Activated T-cell treated with anti-CD3 and anti-CD28 coated beads, Interleukin-2, amount 50 U/mL, for 24 hours (primary cell): ENCODE measurements at regions not wholly inside any gene's neighbourhood (a gene's known extent, or its start where the extent isn't known, plus 50 kb on each side); places are given as distances from the start of the nearest gene placed in this dataset.

Experiments used
- DNase-seq: peaks from one replicate; pipeline ENCODE4 v3.0.0-alpha.2; 2020
- H3K27ac Mint-ChIP-seq: 2 replicates; pipeline ENCODE4 v1.8.0; 2020; ENCODE audit warnings: mild to moderate bottlenecking, mixed read lengths
- H3K27me3 Mint-ChIP-seq: 2 replicates; pipeline ENCODE4 v1.8.0; 2020; ENCODE audit warnings: mixed read lengths
- H3K36me3 Mint-ChIP-seq: 2 replicates; pipeline ENCODE4 v1.8.0; 2020; ENCODE audit warnings: low read depth, mixed read lengths
- H3K4me1 Mint-ChIP-seq: 2 replicates; pipeline ENCODE4 v1.8.0; 2020; ENCODE audit warnings: low read depth, mixed read lengths
- H3K4me3 Mint-ChIP-seq: 2 replicates; pipeline ENCODE4 v1.8.0; 2020; ENCODE audit warnings: mild to moderate bottlenecking, moderate library complexity, mixed read lengths
- H3K9me3 Mint-ChIP-seq: 2 replicates; pipeline ENCODE4 v1.8.0; 2020; ENCODE audit warnings: mixed read lengths

DNA sequence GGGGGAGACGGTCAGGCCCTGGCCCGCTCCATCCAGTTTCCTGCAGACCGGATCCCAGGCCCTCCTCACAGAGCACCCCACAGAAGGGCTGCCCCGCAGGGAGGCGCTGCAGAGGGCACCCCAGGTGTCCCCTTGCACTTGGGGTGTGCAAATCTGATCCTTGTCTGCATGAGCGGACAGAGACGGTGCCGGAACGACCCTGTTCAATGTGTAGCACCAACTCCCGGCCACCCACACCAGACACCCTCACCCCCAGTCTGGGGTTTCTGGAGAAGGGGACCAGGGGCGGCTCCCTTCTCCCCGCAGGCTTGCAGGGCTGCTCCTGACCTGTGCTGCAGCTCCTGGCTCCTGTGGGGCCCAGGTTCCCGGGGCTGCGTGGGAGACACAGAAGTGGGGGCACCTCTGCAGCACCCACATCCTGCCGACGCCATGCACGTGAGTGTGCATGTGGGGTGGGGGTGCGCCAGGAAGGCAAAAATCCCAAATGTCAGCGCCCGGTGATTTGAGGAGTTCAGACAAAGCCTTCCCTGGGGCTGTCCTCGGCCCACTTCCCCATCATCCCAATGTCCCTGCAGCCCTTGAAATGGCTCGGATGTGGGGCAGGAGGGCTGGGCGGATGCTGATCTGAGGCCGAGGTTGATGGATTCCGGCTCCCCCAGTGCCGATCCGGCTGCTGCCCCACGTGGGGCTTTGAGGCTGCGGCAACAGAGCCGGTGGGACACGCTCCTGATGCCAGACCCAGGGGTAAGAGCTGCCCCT, 85.3 kb upstream of the BHLHE23 start:
- Mint-ChIP-seq H3K36me3 (no peaks in the 10 kb centered on the region), H3K4me1 (peaks cover 2% of the 10 kb centered on the region), H3K9me3 (no peaks in the 10 kb centered on the region), H3K4me3 (no peak overlapping the region), H3K27me3 (peaks cover 28% of the 10 kb centered on the region), H3K27ac (no peak overlapping the region)
- peak; percentile 27 for DNase-seq

DNA sequence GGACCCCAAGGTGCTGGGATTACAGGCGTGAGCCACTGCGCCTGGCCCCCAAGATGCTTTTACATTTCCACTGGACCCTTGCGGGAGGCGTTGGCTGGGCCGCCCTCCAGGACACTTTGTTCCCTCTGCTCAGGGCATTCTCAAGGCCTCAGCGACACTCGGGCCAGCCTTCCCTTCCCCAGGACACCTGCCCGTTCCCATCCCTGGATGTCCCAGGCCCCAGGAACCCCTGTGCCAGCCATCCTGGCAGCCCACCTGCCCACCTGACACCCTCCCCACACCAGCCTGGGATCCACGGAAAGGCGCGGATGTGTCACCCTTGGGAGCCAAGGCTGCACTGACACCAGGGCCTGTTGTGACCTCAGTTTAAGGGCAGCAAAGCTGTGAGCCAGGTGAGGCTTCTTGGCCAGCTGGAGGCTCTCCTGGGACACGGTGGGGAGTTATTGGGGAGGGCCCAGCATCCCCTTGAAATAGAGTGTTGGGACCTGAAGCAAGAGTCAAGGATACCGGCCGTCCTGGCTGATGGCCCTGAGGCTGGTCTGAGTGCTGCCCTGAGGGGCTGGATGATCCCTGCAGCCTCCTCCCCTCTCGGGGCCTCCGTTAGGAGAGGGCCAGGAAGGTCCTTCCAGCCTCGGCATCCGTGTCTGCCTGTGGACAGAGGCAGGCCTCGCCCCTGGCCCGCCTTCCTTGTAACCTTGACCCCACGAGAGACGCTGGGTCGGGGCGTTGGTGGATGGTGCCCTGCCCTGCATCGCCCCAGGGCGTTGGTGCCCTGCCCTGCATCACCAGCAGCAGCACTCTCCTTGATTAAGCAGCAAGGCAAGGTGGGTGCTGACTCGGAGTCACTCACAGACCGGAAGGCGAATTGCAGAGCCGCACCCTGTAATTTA, 84.2 kb upstream of the BHLHE23 start:
- Mint-ChIP-seq H3K9me3 (no peaks in the 10 kb centered on the region), H3K36me3 (no peaks in the 10 kb centered on the region), H3K4me3 (no peak overlapping the region), H3K27me3 (peaks cover 37% of the 10 kb centered on the region), H3K27ac (no peak overlapping the region), H3K4me1 (peaks cover 2% of the 10 kb centered on the region)
- peak; percentile 13 for DNase-seq

DNA sequence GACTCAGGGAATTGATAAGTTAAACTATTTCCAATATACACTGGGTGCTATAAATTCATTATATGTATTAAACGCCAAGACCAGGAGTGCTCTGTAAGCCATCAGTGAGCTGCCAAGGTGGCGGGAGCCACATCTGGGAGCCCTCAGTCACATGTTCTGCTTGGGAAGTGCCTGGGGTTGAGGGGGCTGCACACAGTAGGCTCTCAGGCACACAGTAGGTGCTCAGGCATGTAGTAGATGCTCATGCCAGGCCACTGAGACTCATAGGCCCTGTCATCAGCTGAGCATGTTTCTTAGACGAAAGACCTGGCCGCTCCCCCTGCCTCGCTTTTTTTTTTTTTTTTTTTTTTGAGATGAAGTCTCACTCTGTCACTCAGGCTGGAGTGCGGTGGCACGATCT, 83.3 kb upstream of the BHLHE23 start:
- Mint-ChIP-seq H3K9me3 (no peaks in the 10 kb centered on the region), H3K4me3 (no peak overlapping the region), H3K27ac (no peak overlapping the region), H3K27me3 (peaks cover 42% of the 10 kb centered on the region), H3K4me1 (peaks cover 2% of the 10 kb centered on the region), H3K36me3 (no peaks in the 10 kb centered on the region)
- DNase-seq = no peak

DNA sequence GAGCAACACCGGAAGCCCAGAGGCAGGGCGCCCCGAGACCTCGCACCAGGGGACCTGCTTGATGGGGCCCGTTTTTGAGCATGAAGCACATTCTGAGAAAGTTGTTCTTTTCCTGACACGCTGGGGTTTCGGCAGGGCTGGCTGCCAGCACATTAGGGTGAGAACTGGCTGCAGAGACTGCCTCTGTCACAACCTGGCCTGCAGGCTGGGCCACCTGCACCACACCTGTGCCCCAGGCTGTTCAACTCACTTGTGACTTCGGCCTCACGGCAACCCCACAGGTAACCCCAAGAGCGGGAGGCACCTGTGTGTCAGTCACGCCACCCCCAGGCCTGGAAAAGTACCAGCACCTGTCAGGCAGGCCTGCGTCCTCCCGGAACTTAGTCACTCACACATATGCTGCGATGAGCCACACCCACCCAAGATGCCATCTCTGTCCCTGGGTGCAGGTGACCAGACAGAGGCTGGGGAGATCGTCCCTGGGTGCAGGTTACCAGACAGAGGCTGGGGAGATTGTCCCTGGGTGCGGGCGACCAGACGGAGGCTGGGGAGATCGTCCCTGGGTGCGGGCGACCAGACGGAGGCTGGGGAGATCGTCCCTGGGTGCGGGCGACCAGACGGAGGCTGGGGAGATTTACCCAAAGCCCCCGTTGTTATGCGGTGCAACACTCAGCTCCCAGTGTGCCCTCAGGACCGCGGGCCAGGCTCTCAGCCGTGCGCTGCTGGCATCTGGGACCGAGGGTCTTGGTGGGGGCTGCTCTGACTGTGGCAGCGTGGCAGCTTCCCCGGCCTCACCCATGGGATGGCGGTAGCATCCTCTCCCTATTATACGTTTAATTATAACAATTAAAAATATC, 82.5 kb upstream of the BHLHE23 start:
- Mint-ChIP-seq H3K4me1 (peaks cover 2% of the 10 kb centered on the region), H3K9me3 (no peaks in the 10 kb centered on the region), H3K27ac (no peak overlapping the region), H3K27me3 (peaks cover 37% of the 10 kb centered on the region), H3K36me3 (no peaks in the 10 kb centered on the region), H3K4me3 (no peak overlapping the region)
- DNase-seq = peak; percentile 12

DNA sequence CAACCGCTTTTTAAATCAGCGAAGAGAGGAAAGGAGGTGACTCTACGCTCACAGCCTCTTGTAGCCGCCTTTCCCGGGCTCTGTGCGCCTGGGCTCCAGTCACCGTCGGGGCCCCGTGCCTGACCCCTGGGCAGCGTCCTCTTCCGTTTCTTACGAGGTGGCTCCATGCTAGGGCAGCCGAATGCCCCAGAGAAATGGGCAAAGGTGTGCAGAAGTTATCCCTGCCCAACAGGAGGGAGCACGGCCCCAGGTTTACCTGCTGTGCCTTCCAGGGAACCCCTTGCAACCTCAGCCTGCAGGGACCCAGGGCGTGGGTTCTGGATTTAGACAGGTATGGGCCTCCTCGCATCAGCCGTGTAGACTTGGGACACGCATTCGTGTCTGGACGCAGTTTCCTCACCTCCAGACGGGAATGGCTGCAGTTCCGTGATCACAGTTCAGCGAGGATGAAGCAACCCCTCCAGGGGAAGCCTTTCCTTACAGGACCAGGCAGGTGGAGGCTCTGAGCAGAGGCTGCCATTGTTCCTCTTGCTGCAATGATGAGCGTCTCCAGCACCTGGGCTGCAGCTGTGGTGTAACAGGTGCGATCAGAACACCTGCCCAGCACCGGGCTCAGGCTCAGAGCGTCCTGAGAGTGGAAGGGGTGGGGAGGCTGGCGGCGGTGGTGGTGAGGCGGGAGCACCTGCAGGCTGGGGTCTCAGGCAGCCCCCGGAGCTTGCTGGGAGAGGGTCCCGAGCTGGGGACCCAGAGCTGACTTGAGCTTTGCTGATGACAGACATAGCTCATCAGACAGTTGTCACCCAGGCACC, 81.3 kb upstream of the BHLHE23 start:
- Mint-ChIP-seq H3K4me1 (peaks cover 2% of the 10 kb centered on the region), H3K9me3 (no peaks in the 10 kb centered on the region), H3K27ac (no peak overlapping the region), H3K36me3 (no peaks in the 10 kb centered on the region), H3K27me3 (peaks cover 36% of the 10 kb centered on the region), H3K4me3 (no peak overlapping the region)
- DNase-seq = peak; percentile 16

DNA sequence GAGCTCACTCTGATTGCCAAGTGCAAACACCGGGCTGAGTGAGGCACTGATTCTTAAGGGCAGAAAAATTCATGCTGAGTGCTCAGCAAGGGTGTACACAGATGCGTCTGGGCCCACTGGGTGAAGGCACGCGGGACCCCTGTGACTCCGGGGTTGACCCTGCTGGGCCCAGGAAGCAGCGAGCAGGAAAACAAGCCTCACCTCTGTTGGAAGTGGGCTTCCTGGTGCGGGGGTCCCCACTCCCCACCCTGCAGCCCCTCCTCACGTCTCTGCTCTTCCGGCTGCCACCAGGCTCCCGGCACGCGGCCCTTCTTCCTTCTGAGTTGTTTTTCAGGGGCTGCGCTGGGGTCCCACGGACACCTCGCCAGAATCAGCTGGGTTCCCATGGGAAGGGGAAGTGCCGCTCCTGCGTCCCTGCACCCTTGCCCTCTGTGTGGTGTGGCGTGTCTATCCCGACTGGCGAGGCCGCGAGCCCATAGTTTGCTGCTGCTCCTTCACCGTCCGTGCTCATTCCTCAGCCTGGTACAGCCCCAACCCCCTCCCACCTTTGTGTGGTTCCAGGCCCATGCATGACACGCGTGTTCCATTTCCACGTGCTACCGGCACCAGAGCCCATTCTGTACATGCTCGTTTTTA, 80.6 kb upstream of the BHLHE23 start:
- H3K27me3 Mint-ChIP-seq = peaks cover 38% of the 10 kb centered on the region
- H3K27ac Mint-ChIP-seq = no peak overlapping the region
- H3K4me3 Mint-ChIP-seq = no peak overlapping the region
- H3K36me3 Mint-ChIP-seq = no peaks in the 10 kb centered on the region
- no peaks in the 10 kb centered on the region for H3K9me3 Mint-ChIP-seq
- peak; percentile 6 for DNase-seq
- H3K4me1 Mint-ChIP-seq = peaks cover 2% of the 10 kb centered on the region

DNA sequence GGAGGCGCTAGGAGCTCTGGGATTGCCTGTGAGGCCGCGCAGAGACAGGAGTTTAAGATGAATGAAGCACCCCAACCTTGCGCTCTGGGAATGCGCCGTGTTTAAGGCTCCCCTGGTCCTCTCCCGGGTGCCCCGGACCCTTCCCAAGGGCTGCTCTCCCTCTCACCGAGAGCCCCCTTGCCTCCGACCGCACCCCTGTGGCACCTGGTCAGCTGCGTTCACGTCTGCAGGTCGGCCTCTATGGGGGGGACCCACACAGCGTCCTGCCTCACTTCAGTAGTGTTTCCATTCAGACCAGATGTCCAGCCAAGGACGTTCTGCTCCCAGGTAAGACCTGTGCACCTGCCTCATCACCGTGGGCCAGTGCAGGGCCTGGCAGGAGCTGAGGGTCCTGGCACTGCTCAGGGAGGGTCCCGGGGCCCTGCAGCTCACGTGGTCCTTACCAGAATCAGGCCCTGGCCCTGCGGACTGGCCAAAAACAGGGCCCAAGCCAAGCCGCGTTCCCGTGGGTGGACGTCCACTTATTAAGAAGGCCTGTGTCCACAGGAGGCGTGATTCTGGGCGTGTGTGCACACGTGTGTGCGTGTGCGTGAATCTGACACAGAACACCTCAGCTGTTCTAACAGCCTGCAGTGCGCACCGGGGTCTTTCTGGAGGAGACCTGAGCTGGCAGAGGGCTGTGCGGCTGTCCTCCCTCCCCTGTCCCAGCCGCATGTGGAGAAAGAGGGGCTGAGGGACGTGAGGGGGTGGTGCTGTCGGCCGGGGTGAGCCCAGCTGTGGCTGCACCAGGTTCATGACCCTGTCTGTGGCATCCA, 79.9 kb upstream of the BHLHE23 start:
- H3K9me3 Mint-ChIP-seq = no peaks in the 10 kb centered on the region
- no peaks in the 10 kb centered on the region for H3K36me3 Mint-ChIP-seq

DNA sequence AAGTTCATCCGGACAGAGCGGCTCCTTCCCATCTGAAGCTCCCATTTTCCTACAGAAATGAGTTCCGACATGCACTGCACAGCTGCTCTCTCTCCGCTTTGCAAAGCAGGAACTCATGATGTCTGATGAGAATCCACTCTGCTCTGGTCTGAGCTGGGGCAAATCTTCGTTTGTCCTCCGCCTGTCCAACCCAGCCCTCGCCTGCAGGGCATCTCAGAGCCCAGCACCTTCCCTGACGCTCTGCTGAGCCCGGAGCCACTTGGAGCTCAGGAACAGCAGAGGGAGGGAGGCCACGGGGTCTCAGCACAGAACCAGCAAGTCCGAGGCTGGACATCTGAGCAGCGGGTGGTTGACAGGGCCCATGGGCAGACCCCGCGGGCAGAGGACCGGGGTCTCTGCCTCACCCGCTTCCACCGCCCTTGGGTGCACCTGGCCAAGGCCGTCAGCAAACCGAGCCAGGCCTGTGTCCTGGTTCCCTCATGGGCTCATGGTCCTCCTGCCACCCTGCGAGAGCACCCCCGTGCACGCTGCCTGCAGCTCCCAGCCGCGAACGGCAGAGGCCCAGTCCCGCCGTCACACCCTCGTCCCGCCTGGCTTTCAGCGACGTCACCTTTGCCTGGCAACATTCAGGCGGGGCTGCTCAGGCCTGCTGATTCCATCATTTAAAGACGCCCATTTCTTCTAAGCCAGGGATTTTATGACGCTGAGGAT, 78.5 kb upstream of the BHLHE23 start:
- no peaks in the 10 kb centered on the region for H3K9me3 Mint-ChIP-seq
- H3K27me3 Mint-ChIP-seq = peaks cover 49% of the 10 kb centered on the region
- no peaks in the 10 kb centered on the region for H3K4me1 Mint-ChIP-seq
- no peak overlapping the region for H3K27ac Mint-ChIP-seq
- no peak overlapping the region for H3K4me3 Mint-ChIP-seq
- H3K36me3 Mint-ChIP-seq = no peaks in the 10 kb centered on the region
- DNase-seq = no peak

More for the DNA sequence above, 79.9 kb upstream of the BHLHE23 start:
- peak; percentile 18 for DNase-seq
- Mint-ChIP-seq H3K4me3 (no peak overlapping the region), H3K4me1 (peaks cover 1% of the 10 kb centered on the region), H3K27ac (no peak overlapping the region), H3K27me3 (peaks cover 44% of the 10 kb centered on the region)

DNA sequence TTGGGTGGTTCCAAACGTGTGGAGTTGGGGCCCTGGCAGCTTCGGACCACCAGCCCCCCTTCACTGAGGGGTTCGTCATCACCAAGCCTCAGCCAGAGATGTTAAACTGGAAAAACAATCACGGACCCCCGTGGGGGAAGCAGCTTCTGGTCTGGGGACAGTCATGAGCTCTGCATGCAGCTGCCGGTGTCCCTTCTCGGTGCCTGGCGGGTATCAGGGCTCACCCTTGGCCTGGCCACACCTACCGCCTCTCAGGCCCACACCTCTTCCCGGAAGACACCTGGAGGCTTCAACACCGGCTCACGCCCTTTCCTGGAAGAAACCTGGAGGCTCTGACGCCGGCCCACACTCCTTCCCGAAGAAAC, 77.8 kb upstream of the BHLHE23 start:
- Mint-ChIP-seq H3K4me1 (no peaks in the 10 kb centered on the region), H3K4me3 (no peak overlapping the region), H3K27me3 (peaks cover 55% of the 10 kb centered on the region), H3K9me3 (peaks cover 4% of the 10 kb centered on the region), H3K27ac (no peak overlapping the region), H3K36me3 (no peaks in the 10 kb centered on the region)
- DNase-seq = no peak

DNA sequence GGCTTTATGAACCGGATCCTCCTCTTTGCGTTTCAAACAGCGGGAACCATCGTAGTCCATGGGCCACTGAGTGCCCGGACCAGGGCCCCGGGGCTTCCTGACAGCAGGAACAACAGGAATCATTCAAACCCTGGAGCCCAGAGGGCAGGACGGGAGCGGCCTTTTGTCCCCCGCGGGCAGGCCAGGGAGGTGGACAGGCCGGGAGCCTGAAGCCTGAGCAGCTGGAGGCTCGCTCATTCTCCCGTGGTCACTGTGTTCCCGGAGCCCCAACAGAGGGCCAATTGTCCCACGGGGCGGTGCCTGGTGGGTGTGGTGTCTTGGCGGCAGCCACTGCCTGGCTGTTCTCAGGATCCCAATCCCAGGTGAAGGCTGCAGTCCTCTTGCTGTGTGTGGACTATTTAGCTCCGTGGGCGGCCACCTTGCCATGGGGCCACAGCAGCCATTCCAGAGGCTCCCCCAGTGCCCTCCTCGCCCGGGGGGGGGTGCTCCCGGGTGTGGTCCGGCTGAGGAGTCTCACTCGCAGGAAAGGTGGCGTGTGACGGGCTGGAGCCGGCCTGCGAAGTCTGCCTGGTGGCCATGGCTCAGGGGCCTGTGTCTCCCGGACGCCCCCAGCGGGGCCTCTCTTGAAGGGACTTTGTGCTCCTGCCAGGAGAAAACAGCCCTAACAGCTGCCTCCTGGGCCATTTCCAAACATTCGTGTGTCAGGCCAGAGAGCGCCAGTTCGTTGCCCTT, 77.2 kb upstream of the BHLHE23 start:
- H3K36me3 Mint-ChIP-seq = no peaks in the 10 kb centered on the region
- no peak for DNase-seq
- H3K9me3 Mint-ChIP-seq = peaks cover 7% of the 10 kb centered on the region
- no peaks in the 10 kb centered on the region for H3K4me1 Mint-ChIP-seq
- no peak overlapping the region for H3K27ac Mint-ChIP-seq
- H3K4me3 Mint-ChIP-seq = no peak overlapping the region
- H3K27me3 Mint-ChIP-seq = peaks cover 54% of the 10 kb centered on the region

DNA sequence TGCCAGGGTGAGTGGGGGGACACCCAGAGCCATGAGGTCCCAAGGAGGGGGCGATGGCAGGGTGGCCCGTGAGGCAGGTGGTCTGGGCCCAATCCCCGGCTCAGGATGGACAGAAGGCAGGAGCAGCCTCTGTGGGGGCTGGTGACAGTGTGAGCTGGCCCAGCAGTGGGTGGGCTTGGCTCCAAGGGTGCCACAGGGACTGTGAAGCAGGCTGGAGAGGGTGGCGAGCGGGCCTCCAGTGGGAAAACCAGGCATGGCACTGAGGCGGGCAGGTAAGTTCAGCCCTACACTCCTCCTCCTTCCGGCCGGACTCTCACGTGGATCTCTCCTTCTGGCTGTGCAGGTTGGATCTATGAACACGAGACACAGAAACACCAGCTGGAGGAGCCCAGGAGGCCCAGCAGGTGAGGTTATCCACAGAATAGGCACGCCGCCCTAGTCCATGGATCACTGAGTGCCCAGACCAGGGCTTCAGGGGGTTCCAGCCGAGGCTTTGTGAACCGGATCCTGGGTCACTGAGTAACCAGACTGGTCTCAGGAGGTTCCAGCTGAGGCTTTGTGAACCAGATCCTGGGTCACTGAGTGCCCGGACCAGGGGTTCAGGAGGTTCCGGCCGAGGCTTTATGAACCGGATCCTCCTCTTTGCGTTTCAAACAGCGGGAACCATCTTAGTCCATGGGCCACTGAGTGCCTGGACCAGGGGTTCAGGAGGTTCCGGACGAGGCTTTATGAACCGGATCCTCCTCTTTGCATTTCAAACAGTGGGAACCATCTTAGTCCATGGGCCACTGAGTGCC, 76.4 kb upstream of the BHLHE23 start:
- no peak for DNase-seq
- no peaks in the 10 kb centered on the region for H3K36me3 Mint-ChIP-seq
- H3K9me3 Mint-ChIP-seq = peaks cover 12% of the 10 kb centered on the region
- H3K4me3 Mint-ChIP-seq = no peak overlapping the region
- no peak overlapping the region for H3K27ac Mint-ChIP-seq
- peaks cover 50% of the 10 kb centered on the region for H3K27me3 Mint-ChIP-seq
- H3K4me1 Mint-ChIP-seq = no peaks in the 10 kb centered on the region
